Left lung (tissue), 4 donors: ENCODE measurements at regions not wholly inside any gene's neighbourhood (a gene's known extent, or its start where the extent isn't known, plus 50 kb on each side); places are given as distances from the start of the nearest gene placed in this dataset.
A peak's percentile ranks its signal among the peaks of the same experiment; 100 is the strongest.

Experiments used
- ATAC-seq: fragments of 200-7000 bp; cut with Tn5 transposase; one replicate; pipeline ENCODE4 v1.9.1; 2020; ENCODE audit warnings: moderate library complexity
- DNase-seq, 4 donors: peaks; one replicate each; pipeline ENCODE4 v3.0.0-alpha.2; 2013 to 2020
- H3K27ac ChIP-seq, 2 donors: fragments of 200-600 bp; sonication (generic) in 1 of 2; one replicate each; pipeline versions ENCODE4 v1.5.0 to v1.8.0; 2020 to 2021
- H3K27me3 ChIP-seq, 2 donors: fragments of 200-600 bp; sonication (generic) in 1 of 2; one replicate each; pipeline versions ENCODE4 v1.5.0 to v1.8.0; 2020 to 2021
- H3K36me3 ChIP-seq, 2 donors: fragments of 200-600 bp; sonication (generic) in 1 of 2; one replicate each; pipeline versions ENCODE4 v1.5.0 to v1.8.0; 2020 to 2021
- H3K4me1 ChIP-seq, 2 donors: fragments of 200-600 bp; one replicate each; pipeline ENCODE4 v1.8.0; 2021
- H3K4me3 ChIP-seq, 2 donors: fragments of 200-600 bp; sonication (generic) in 1 of 2; one replicate each; pipeline versions ENCODE4 v1.5.0 to v1.8.0; 2020 to 2021; ENCODE audit warnings: mild to moderate bottlenecking in 1 of 2
- H3K9me3 ChIP-seq, 2 donors: fragments of 200-600 bp; sonication (generic) in 1 of 2; one replicate each; pipeline versions ENCODE4 v1.5.0 to v1.8.0; 2020 to 2021
- CTCF ChIP-seq, 2 donors: fragments of 200-600 bp; sonication (generic) in 1 of 2; IDR thresholded peaks; one replicate each; pipeline versions ENCODE4 v1.5.0 to v1.8.0; 2021; ENCODE audit warnings: antibody characterized with exemption in 2 of 2
- intact Hi-C, 2 donors: fragments of 100-400 bp; cut with DNase I; formaldehyde crosslinking; loops; one replicate each; pipeline versions ENCODE4 v1.11.2 to v1.14.2; 2022
- donor health status: DM: no; HTN: yes; CAD: no.
- donor health status: DM: no; HTN: no; CAD: no.

- H3K27me3 ChIP-seq = peaks cover 0 to 56% of the 10 kb centered on the region in 2 donors
- ATAC-seq (no peak), DNase-seq (no peak)
- no peaks in the 10 kb centered on the region for H3K36me3 ChIP-seq
- H3K27ac ChIP-seq = no peak overlapping the region
- no peak for TF ChIP-seq CTCF (IDR thresholded peaks at IDR 0.05)
- no peaks in the 10 kb centered on the region for H3K4me1 ChIP-seq
- intact Hi-C loops = loop anchor here in 1 of 2 donors (10.0 kb wide), 1 partner anchor 396 kb away; the partner anchor contains the start of gene FAXC
- H3K9me3 ChIP-seq = no peaks in the 10 kb centered on the region
- H3K4me3 ChIP-seq = no peak overlapping the region
Observed at GRCh38 chr6:99741092-99741491, 134.5 kb downstream of the PRDM13 start.

- H3K27me3 ChIP-seq = peaks cover 0 to 50% of the 10 kb centered on the region in 2 donors
- no peak for ATAC-seq
- intact Hi-C loops = loop anchor here in 1 of 2 donors (10.0 kb wide), 1 partner anchor 399 kb away; the partner anchor contains the start of gene FAXC
Observed at GRCh38 chr6:99743647-99744046, 137.0 kb downstream of the PRDM13 start.

GRCh38 chr6:99745651-99746050, 139.0 kb downstream of the PRDM13 start:
- Histone ChIP-seq H3K27ac (no peak overlapping the region), H3K9me3 (no peaks in the 10 kb centered on the region), H3K4me1 (no peaks in the 10 kb centered on the region), H3K27me3 (peaks cover 0 to 37% of the 10 kb centered on the region in 2 donors), H3K4me3 (no peak overlapping the region), H3K36me3 (no peaks in the 10 kb centered on the region)
- no peak for ATAC-seq
- intact Hi-C loops = loop anchor here in 1 of 2 donors (10.0 kb wide), 1 partner anchor 401 kb away; the partner anchor contains the start of gene FAXC
- TF ChIP-seq CTCF (IDR thresholded peaks at IDR 0.05) = no peak
- DNase-seq = no peak

More at GRCh38 chr6:99743647-99744046, 137.0 kb downstream of the PRDM13 start:
- Histone ChIP-seq H3K9me3 (no peaks in the 10 kb centered on the region), H3K4me3 (no peak overlapping the region), H3K36me3 (no peaks in the 10 kb centered on the region), H3K4me1 (no peaks in the 10 kb centered on the region), H3K27ac (no peak overlapping the region)
- no peak for TF ChIP-seq CTCF (IDR thresholded peaks at IDR 0.05)
- DNase-seq = no peak

GRCh38 chr6:99746261-99746895, 139.7 kb downstream of the PRDM13 start:
- DNase-seq (peak in 2 of 4 donors; percentile 49 to 69), ATAC-seq (peak; percentile 98)
- intact Hi-C loops = loop anchor here in 1 of 2 donors (10.0 kb wide), 1 partner anchor 402 kb away; the partner anchor contains the start of gene FAXC
- Histone ChIP-seq H3K4me1 (no peaks in the 10 kb centered on the region), H3K9me3 (no peaks in the 10 kb centered on the region), H3K36me3 (no peaks in the 10 kb centered on the region), H3K27me3 (peaks cover 0 to 35% of the 10 kb centered on the region in 2 donors), H3K4me3 (no peak overlapping the region), H3K27ac (no peak overlapping the region)
- peak; percentile 80 to 91 for TF ChIP-seq CTCF (IDR thresholded peaks at IDR 0.05)

- H3K27me3 ChIP-seq = peaks cover 2 to 9% of the 10 kb centered on the region in 2 donors
- H3K4me3 ChIP-seq = no peak overlapping the region
- no peak for TF ChIP-seq CTCF (IDR thresholded peaks at IDR 0.05)
- H3K9me3 ChIP-seq = peaks cover 0 to 2% of the 10 kb centered on the region in 2 donors
- no peak for DNase-seq
- no peaks in the 10 kb centered on the region for H3K4me1 ChIP-seq
- H3K27ac ChIP-seq = no peak overlapping the region
- no peak for ATAC-seq
- intact Hi-C loops = no loop called here
- H3K36me3 ChIP-seq = no peaks in the 10 kb centered on the region
Observed at GRCh38 chr6:99761711-99762110, 155.1 kb downstream of the PRDM13 start.
